ENCODE measurements at regions not wholly inside any gene's neighbourhood (a gene's known extent, or its start where the extent isn't known, plus 50 kb on each side); places are given as distances from the start of the nearest gene placed in this dataset.

DNA sequence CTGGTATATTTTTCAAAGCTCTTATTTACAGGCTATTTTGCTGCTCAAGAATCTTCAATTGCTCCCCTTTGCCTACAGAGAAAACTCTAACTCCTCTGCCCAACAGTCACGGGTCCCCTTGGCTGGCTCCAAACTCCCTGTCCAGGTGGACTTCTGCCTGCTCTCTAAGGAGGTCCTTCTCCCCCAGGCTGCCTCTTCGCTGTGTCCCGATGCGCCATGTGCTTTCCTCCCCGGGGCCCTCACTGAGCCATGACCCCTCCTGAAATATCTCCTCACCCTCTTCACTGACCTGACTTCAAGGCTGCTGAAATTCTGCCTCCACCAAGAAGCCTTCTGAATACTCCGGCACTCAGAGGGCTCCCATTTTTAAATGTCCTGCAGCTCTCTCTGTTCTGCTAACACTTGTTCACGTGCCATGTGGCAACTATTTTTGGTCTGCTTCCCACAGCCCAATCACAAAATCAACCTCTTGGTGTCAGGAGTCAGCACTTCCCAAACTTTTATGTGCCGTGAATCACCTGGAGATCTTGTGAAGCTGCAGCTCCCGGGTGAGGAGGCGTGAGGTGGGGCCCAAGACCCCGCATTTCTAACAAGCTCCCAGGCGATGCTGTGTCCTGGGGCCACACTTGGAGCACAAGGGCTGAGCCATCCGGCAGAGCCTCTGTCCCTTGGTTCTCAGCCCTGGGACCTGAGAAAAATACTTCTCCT, 85.7 kb upstream of the COL13A1 start:
- ChIA-PET RAD21 (ENCODE audit: unreplicated experiment) (interaction anchor here (0.6 to 1.3 kb wide), 2 partner anchors 74 to 223 kb away, joined by 3 to 5 read pairs; no protein-coding TSS in a partner anchor), SMC1A (ENCODE audit: uncharacterized antibody, unreplicated experiment) (interaction anchor here (1.3 to 2.3 kb wide), 3 partner anchors 10 to 201 kb away, joined by 3 to 7 read pairs (median 7); no protein-coding TSS in a partner anchor), POLR2A (no interaction called here), CTCF (interaction anchor here (0.6 to 5.3 kb wide), 10 partner anchors 10 to 1559 kb away, joined by 3 to 30 read pairs (median 3); no protein-coding TSS in a partner anchor)
- Histone ChIP-seq H3K27ac (ENCODE audit: control insufficient read depth, insufficient read depth) (no peak overlapping the region), H3K9me3 (replicated peaks; ENCODE audit: control insufficient read depth, insufficient read depth, low read length) (no peaks in the 10 kb centered on the region), H3K9ac (ENCODE audit: control insufficient read depth, insufficient read depth, low read length) (no peak overlapping the region), H3K79me2 (ENCODE audit: control insufficient read depth, insufficient read depth, low read length) (no peaks in the 10 kb centered on the region), H4K20me1 (ENCODE audit: control insufficient read depth, insufficient read depth) (no peaks in the 10 kb centered on the region; the same call in 1 of the 2 replicates), H3K4me1 (ENCODE audit: control insufficient read depth, insufficient read depth, low read length) (no peaks in the 10 kb centered on the region), H3K36me3 (ENCODE audit: control insufficient read depth in 2 of 2, insufficient read depth in 2 of 2, low read length in 1 of 2) (no peaks in the 10 kb centered on the region), H3K4me2 (ENCODE audit: control insufficient read depth, insufficient read depth) (no peak overlapping the region), H3K27me3 (replicated peaks in 1 of 2; ENCODE audit: control insufficient read depth in 2 of 2, insufficient read depth in 2 of 2, low read length in 1 of 2) (no peaks in the 10 kb centered on the region; a peak in 1 of 4 replicates), H3K4me3 (no peak overlapping the region), H2AFZ (ENCODE audit: control insufficient read depth, low read depth, low read length) (no peak overlapping the region)
- ATAC-seq (no peak), DNase-seq (ENCODE audit: low read depth, low spot score) (no peak), FAIRE-seq (no peak)
- 43% methylated on average over 12 of the region's 13 CpGs for WGBS (ENCODE audit: insufficient coverage, insufficient replicate concordance, low lambda C conversion rate, missing lambda C conversion rate)
- in situ Hi-C loops (cut with MboI) = loop anchor here (5.0 kb wide), 1 partner anchor 199 kb away; no protein-coding TSS in a partner anchor
- intact Hi-C loops (cut with micrococcal nuclease; ENCODE audit: unreplicated experiment) = loop anchor here (2.0 kb wide), 1 partner anchor 201 kb away; no protein-coding TSS in a partner anchor
- no TSS peak for BruUV-seq (replicated peaks)
- TF ChIP-seq WRNIP1 (IDR thresholded peaks at IDR 0.05; ENCODE audit: borderline replicate concordance, low read depth, low read length) = no peak
- no peak for TF ChIP-seq DPF2 (IDR thresholded peaks at IDR 0.05)
- TF ChIP-seq, protein P1, sequence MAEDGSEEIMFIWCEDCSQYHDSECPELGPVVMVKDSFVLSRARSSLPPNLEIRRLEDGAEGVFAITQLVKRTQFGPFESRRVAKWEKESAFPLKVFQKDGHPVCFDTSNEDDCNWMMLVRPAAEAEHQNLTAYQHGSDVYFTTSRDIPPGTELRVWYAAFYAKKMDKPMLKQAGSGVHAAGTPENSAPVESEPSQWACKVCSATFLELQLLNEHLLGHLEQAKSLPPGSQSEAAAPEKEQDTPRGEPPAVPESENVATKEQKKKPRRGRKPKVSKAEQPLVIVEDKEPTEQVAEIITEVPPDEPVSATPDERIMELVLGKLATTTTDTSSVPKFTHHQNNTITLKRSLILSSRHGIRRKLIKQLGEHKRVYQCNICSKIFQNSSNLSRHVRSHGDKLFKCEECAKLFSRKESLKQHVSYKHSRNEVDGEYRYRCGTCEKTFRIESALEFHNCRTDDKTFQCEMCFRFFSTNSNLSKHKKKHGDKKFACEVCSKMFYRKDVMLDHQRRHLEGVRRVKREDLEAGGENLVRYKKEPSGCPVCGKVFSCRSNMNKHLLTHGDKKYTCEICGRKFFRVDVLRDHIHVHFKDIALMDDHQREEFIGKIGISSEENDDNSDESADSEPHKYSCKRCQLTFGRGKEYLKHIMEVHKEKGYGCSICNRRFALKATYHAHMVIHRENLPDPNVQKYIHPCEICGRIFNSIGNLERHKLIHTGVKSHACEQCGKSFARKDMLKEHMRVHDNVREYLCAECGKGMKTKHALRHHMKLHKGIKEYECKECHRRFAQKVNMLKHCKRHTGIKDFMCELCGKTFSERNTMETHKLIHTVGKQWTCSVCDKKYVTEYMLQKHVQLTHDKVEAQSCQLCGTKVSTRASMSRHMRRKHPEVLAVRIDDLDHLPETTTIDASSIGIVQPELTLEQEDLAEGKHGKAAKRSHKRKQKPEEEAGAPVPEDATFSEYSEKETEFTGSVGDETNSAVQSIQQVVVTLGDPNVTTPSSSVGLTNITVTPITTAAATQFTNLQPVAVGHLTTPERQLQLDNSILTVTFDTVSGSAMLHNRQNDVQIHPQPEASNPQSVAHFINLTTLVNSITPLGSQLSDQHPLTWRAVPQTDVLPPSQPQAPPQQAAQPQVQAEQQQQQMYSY (CRISPR knock-in tag; IDR thresholded peaks at IDR 0.05) = no peak
- TF ChIP-seq RBBP5 (conservative IDR thresholded peaks at IDR 0.05) = no peak
- TF ChIP-seq MTA2 (IDR thresholded peaks at IDR 0.05; ENCODE audit: low read depth) = no peak
- no peak for TF ChIP-seq BACH1 (IDR thresholded peaks at IDR 0.05; ENCODE audit: borderline replicate concordance)
- no peak for TF ChIP-seq CUX1 (IDR thresholded peaks at IDR 0.05; ENCODE audit: insufficient replicate concordance, low read depth, low read length)
- no peak for TF ChIP-seq TCF3 (IDR thresholded peaks at IDR 0.05; ENCODE audit: borderline replicate concordance, insufficient read depth, low read depth, low read length)
- TF ChIP-seq JUNB (IDR thresholded peaks at IDR 0.05) = no peak
- TF ChIP-seq ZNF622 (IDR thresholded peaks at IDR 0.05) = no peak
- TF ChIP-seq LARP7 (IDR thresholded peaks at IDR 0.05) = no peak
- TF ChIP-seq, protein P2, sequence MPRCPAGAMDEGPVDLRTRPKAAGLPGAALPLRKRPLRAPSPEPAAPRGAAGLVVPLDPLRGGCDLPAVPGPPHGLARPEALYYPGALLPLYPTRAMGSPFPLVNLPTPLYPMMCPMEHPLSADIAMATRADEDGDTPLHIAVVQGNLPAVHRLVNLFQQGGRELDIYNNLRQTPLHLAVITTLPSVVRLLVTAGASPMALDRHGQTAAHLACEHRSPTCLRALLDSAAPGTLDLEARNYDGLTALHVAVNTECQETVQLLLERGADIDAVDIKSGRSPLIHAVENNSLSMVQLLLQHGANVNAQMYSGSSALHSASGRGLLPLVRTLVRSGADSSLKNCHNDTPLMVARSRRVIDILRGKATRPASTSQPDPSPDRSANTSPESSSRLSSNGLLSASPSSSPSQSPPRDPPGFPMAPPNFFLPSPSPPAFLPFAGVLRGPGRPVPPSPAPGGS (IDR thresholded peaks at IDR 0.05; ENCODE audit: borderline replicate concordance, insufficient read depth, low read depth, low read length, poor library complexity, severe bottlenecking) = no peak
- TF ChIP-seq POLR2A (IDR thresholded peaks at IDR 0.05; ENCODE audit: low read depth, low read length) = no peak
- no peak for TF ChIP-seq YBX1 (IDR thresholded peaks at IDR 0.05)
- no peak for TF ChIP-seq RAD51 (IDR thresholded peaks at IDR 0.05)
